ENCODE measurements at regions not wholly inside any gene's neighbourhood (a gene's known extent, or its start where the extent isn't known, plus 50 kb on each side); places are given as distances from the start of the nearest gene placed in this dataset.

GRCh38 chr14:89563471-89563870 is 146.4 kb upstream of the FOXN3 start:
- TF ChIP-seq CTCF (IDR thresholded peaks at IDR 0.05; ENCODE audit: low read depth, low read length) (no peak), POLR2A (IDR thresholded peaks at IDR 0.05; ENCODE audit: extremely low read depth, insufficient read length) (no peak)

Data from NB4 (cell line).